ENCODE measurements at regions not wholly inside any gene's neighbourhood (a gene's known extent, or its start where the extent isn't known, plus 50 kb on each side); places are given as distances from the start of the nearest gene placed in this dataset.

DNA sequence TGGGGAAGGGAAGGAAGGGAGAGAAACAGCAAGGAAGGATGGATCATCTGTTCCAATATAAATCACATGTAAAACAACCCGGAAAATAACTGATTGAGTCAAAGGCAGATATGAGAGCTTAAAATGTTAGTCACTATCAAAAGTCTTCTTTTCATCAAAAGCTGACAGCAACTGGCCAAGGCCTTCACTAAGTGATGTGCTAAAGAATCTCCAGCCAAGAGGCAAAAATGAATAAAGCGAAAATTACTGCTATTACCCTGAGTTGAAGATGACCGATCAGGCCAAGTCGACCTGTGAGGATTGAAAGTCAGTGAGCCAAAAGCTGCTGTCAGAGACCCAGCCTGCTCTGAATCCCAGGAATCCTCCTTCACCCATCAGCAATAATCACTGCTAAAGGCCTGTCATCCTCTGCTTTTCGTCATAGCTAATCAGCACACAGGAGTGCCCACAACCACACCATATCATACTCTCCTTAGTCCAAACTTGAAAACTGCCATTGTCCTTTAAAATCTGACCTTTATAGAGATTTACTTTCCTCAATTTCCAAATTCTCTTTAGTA, 736.9 kb downstream of the TLE1 start:
- no peak for DNase-seq (ENCODE audit: low read depth in 4 of 4, low spot score in 3 of 4)

DNA sequence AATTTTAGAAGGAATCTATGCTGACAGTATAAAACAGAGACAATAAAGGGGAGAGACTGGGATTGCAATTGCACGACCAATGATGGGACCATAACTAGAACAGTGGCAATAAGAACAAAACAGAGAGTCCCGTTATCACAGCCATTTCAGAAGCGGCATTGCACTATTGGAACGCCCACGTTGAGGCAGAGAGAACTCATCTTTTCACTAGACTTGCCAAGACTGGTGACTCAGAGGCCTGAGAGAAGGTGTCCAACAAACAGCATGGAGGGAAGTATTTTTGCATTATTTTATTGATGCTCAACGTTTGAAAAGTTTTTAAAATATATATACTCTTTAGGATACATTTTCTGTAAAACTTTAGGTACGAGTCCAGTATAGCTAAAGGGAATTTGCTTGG, 737.7 kb downstream of the TLE1 start:
- DNase-seq (ENCODE audit: low read depth in 4 of 4, low spot score in 3 of 4), result no peak

DNA sequence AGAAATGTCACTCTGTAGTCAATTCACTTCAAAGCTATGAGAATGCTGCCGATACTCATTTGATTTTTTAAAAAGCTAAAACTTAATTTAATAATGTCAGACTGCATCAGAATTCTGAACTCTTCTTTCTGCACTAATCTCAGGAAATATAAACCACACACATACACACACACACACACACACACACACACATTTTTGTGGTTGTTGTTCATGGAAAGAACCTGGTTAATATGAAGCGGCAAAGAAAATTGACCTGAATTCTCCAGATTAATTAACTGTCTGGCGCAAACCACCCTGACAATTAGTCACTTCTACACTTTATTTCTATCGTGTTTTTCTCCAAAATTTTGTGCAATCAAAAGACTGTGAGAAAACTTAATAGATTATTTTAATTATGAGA, 740.5 kb downstream of the TLE1 start:
- DNase-seq (ENCODE audit: low read depth in 4 of 4, low spot score in 3 of 4), result no peak

DNA sequence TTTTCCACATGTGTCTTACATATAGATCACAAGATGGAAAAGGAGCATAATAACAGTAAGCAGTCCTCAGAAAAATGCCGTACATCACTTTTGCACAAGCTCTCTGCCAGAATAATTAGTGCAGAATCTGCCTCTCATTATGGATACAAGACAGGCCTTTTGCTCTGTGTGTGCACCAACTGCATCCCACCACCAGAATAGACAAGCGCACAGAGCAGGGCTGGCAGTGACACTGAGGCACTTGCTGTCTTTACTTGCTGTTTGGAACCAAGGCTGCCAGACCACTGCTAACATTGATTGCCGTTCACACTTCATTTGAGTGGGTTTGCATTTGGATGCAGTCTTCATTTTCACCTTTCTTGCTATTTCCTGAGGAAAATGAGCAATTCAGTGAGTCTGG, 741.3 kb downstream of the TLE1 start:
- DNase-seq (ENCODE audit: low read depth in 4 of 4, low spot score in 3 of 4), result no peak

DNA sequence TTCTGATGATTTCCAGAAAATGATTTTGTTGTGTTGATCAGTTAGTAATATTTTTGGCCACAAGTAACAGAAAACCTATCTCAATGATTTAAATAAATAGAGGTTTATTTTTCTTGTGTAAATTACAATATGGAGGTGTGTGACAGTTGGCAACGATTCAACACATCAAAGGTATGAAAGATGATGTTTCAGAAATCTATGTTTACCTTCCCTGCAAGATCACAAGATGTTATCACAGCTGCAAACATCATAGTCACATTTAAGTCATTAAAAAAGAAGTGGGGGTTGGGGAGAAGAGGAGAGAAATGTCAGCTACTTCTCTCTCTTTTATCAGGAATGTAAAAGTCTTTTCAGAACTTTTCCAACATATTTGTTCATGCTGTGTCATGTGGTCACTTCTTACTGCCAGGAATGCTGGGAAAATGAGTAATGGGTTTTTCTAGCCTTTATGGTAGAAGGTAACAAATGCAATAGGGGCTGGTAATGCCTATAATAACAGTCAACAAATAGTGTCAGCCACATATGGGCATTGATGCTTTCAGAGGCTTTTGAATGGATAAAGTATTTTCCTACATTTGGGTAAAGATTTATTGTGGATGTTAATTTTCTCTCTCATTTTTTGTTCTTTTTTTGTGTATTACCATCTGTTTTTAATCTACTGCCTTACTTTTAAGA, 742.7 kb downstream of the TLE1 start:
- no peak for DNase-seq (ENCODE audit: low read depth in 4 of 4, low spot score in 3 of 4)

DNA sequence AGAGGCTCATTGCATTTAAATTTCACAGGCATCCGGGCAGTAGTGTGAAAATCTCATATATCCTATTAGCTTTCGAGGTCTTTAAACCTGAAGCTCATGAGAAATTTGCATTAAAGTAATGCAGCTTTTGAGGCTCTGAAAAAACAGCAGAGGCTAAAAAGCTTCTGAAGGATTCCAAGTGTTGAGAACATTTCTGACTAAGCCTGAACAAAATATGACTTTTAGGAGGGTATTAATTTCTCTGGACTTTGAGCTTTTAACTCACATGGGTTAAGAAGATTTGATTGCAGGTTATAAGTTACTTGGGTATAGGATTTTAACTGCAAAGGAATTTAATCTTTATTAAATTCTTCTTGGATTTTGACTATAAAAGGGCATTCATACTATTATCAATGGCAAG, 743.9 kb downstream of the TLE1 start:
- no peak for DNase-seq (ENCODE audit: low read depth in 4 of 4, low spot score in 3 of 4)

DNA sequence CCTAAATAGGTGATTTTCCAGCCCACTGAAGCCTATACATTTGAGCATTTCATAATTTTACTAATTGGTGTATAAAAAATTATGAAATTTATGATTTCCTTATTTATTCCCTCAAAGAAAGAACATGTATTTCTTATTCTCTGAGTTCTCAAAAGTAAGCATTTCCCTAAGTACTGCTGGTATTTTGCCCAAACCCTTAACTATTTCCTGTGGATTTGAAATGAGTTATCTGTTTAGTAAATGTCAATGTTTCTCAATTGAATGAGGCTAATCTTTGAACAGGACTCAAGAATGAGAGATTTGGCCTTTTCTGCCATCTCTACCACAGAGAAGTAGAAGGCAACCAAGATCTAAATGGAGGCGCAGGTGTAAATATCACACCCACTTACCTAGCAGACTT, 751.7 kb downstream of the TLE1 start:
- DNase-seq (ENCODE audit: low read depth in 4 of 4, low spot score in 3 of 4), result no peak

DNA sequence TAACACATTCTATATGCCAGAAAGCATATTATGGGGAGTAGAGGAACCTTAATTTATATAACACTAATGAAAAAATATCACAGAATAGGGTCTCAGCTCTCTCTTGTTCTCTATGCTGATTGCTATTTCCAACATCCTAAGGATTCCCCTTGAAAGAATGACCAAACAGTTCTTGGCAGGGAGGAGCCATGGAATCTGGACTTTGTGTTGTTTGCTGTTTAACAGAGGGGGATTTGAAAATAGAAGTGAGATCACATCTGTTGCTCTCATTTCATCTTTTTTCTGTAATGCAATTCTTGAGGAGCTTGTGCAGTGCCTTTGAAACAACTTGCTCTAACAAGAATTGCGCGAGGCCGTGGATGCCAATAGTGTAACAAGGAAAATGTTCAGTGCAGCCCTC, 755.3 kb downstream of the TLE1 start:
- no peak for DNase-seq (ENCODE audit: low read depth in 4 of 4, low spot score in 3 of 4)

DNA sequence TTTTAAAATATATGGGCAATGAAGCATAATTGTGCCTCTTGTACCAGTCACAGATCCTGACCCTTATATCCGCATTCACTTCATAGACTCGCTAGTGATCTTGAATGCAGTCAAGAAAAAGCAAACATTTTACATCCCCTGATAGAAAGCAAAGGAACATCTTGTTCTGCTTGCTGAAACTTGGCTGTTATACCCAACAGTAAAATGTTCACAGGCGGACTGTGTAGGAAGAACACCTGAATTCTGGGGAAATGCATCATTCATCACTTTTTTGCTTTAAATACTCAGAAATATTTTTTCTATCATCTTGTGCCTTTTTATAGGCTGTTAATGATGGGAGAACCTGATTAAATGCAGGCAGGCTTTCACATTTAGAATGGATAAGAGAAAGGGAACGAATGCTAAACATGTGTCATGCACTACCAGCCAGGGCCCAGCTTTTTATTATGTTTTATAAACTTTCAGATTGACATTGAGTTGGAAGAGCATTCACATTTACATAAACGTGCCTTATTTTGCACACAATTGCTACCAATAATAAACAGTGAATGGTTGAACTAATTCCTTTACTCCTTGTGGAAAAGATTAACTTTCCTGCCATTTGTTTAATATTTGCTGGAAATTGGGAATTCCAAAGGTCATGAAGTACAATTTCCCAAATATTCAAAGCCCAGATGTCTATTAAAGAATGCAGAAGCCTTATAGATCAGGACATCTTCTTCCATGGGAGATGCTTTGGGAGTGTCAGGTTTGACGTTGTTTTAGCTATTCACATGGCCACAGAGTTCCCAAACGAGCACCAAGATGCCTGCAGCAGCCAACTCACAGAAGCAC, 756.2 kb downstream of the TLE1 start:
- DNase-seq (ENCODE audit: low read depth in 4 of 4, low spot score in 3 of 4), result no peak

DNA sequence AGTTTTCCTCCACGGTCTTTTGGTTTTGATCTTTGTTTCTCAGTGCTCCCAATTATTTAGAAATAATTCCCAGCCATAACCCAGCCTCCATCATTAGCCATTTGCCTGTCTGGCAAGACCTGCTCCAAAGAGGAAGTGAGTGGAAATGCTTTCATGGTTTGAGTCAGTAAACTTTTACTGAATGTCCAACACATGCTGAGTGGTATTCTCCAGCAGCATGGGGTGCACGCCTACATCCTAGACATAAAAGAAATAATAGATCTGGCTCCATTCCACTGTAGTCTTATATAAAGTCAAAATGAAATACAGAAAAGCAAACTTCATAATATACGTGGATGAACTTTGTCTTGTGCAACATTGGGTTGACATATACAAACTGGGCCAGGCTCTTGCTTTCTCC, 757.2 kb downstream of the TLE1 start:
- no peak for DNase-seq (ENCODE audit: low read depth in 4 of 4, low spot score in 3 of 4)

DNA sequence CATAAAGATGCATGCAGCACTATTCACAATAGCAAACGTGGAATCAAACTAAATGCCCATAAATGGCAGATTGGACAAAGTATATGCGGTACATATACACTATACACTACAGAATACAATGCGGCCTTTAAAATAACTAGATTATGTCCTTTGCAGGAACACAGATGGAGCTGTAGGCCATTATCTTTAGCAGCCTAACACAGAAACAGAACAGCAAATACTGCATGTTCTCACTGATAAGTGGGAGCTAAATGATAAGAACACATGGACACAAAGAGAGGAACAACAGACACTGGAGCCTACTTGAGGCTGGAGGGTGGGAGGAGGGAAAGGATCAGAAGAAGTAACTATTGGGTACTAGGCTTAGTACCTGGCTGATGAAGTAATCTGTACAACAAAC, 758.2 kb downstream of the TLE1 start:
- DNase-seq (ENCODE audit: low read depth in 4 of 4, low spot score in 3 of 4), result no peak

DNA sequence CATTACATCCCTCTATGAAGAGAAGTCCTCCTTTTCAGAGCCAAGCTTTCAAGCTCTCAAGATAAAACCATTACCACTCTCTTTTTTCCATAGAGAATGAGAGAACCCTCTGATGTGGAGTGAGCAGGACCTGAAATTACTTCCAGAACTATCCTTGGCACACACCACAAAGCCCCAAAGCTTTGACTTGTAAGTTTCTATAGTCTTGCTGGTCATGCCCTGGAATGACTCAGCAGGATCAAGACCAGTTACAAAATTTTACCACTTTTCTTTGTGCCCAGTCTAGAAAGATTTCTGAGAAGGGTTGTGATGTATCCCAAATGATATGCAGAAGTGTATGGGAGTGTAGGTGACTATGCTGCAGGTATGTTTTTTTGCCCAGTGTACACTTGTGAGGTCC, 760.6 kb downstream of the TLE1 start:
- no peak for DNase-seq (ENCODE audit: low read depth in 4 of 4, low spot score in 3 of 4)

DNA sequence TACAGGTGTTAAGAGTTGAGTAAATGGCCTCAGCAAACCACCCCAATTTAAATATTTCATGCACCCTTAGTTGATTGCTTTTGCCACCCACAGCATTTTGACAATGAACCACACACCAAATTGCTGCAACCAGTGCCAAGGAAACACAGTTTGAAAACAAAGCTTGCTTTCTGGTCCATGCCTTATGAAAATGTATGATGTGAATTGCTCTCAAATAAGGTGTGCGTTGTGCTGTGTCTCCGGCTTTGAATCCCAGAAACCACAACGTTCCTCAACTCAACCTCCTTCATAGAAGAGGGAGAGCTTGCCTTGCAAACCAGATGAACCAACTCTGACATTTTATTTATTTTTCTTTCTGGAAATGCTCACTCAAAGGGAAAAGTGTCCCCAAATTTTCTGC, 762.7 kb downstream of the TLE1 start:
- no peak for DNase-seq (ENCODE audit: low read depth in 4 of 4, low spot score in 3 of 4)

DNA sequence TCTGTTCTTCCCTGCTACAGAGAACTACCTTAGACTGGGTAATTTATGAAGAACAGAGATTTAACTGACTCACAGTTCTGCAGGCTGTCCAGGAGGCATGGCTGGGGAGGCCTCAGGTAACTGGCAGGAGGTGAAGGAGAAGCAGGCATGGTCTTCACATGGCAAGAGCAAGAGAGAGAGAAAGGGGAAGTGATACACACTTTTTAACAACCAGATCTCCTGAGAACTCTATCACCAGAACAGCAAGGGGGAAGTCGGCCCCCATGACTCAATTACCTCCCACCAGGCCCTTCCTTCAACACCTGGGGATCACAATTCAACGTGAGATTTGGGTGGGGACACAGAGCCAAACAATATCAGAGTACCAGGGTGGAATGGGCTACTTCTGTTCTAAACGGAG, 766.8 kb downstream of the TLE1 start:
- DNase-seq (ENCODE audit: low read depth in 4 of 4, low spot score in 3 of 4), result no peak

DNA sequence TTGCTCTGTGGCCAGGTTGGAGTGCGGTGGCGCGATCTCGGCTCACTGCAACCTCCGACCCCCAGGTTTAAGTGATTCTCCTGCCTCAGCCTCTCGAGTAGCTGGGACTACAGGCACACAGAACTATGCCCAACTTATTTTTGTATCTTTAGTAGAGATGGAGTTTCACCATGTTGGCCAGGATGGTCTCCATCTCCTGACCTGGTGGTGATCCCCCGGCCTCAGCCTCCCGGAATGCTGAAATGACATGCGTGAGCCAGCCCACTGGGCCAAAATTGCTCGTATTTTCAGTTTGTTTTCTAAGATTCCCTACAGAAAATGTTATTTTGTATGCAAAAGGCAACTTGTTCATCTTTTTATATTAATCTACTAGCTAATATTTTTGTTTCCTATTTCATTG, 782.6 kb downstream of the TLE1 start:
- DNase-seq (ENCODE audit: low read depth in 4 of 4, low spot score in 3 of 4), result no peak

DNA sequence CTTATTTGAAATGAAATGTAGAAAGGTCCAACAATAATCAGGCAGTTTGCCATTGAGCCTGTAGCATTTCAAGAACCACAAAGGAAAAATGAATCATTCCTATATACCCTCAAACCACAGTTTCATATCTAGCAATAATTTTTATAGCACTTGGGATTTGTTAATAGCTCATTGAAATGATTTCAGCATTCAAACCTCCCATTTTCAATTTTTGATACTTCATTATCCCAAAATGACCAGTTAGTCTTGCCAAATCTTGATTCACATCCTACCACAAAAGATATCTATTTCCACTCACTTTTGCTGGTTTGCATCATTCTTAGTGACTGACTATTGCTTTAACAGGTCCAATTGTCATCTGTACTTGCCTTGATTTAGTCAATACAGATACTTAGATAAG, 790.1 kb downstream of the TLE1 start:
- DNase-seq (ENCODE audit: low read depth in 4 of 4, low spot score in 3 of 4), result no peak

DNA sequence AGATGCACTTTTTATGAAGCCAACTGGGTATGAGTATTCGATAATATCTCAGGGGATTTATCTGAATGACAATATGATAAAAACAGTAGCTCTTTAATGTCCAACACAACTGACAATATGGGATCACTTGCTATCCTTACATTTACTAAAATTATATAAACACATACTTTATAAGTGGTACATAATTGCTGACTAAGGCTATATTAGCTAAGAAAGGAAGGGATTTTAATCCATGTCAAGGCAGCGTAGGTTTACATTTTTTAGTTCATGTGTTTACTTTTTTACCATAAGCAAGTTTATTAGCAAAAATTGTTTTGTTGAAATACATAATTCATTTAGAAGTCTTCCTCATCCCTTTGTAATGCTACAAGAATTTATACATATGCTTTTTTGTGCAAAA, 796.2 kb downstream of the TLE1 start:
- no peak for DNase-seq (ENCODE audit: low read depth in 4 of 4, low spot score in 3 of 4)

DNA sequence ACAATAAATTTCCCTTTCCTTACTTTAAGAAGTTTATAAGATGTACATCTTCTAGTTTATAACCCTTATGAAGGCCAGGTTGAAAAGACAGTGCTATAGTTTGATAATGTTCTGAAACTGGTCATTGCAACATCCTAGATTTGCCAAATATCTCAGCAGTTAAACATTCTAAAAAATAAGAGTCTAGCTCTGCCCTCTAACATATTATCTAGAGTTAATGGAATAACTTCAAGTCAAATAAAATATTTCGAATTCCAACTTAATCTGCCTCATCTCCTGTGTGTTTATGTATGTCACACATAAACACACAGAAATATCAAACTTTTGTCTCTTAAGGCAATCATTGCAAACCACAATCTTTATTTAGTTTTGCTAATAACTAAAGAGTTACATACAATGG, 796.6 kb downstream of the TLE1 start:
- no peak for DNase-seq (ENCODE audit: low read depth in 4 of 4, low spot score in 3 of 4)

DNA sequence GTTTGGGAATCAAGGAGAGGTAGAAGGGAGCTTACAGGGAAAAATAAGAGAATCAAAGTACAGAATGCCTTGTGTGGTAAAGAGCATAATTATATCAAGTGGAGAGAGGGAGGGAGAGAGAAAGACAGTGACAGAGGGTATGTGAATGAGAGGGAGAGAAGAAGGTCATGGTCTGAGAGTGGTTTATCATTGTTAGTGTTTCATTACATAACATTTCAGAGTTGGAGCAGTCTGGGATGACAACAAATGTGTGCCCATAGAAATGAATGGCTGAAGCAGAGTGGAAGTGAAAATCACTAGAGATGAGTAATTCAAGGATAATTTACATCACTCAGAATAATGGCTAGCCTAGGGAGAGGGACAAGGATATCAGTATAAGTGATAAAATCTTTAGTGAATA, 799.2 kb downstream of the TLE1 start:
- DNase-seq (ENCODE audit: low read depth in 4 of 4, low spot score in 3 of 4), result no peak

DNA sequence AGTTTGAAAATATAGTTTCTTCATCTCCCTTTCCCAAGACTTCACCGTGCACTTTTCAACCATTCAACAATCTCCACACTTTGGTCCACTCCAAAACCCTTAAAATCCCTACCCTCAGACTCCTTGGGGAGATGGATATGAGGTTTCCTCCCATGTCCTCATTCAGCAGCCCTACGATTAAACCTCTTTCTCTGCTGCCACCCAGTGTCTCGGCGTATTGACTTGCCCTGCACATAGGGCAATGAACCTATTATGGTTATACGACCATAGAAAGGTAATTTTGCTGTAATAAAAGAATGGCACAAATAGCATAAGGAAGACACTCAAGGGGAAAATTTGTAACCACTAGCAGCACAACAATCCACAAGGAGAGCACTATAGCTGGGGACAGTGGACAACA, 803.5 kb downstream of the TLE1 start:
- DNase-seq (ENCODE audit: low read depth in 4 of 4, low spot score in 3 of 4), result no peak

DNA sequence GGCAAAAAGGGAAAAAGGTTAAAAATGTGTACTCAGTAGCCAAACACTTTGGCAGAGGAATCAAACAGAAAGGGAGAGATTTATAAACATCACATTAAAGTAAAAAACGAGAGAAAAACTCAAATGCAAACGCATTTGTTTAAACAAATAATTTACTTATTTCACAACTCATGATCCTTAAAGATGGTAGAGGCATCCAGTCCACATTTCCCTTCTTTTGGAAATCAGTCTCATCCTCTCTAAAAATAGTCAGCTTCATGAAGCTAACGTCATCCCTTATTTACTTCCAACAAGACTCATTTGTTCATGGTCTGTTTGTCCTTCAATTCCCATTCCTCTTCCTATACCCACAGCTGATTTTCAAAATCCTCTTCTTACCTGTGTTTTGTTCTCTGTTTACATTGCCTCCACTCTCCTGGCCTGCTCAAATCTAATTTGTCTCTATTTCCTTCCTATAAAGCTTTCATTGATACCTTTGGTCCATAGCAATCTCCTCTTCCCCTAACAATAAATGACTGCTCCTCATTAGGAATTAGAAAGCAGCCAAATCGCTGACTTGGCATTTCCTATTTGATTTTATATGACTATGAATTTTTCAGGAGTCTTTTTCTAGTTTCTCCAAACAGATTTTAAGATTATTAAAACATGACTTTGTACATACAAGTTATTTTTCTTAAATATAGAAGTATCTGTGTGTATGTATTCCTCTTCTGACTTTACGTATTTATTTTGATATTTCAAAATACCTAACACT, 805.3 kb downstream of the TLE1 start:
- DNase-seq (ENCODE audit: low read depth in 4 of 4, low spot score in 3 of 4), result no peak

DNA sequence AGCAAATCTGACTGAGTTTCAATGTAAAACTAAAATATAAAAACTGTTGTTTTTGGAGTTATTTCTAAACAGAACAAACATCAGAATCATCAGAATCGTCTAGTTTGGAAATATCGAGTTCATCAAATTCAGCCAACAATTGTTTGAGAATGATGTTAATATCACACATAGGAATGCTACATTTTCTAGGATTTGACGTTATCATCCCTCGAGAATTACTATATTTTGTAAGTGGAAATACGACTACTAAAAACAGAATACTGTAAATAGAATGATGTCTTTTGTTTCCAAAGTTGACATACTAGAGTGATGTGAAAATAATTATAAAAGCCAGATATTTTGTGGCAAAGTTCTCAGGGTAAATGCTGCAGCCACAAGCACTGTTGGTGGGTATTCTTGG, 805.9 kb downstream of the TLE1 start:
- no peak for DNase-seq (ENCODE audit: low read depth in 4 of 4, low spot score in 3 of 4)
